Effector memory CD4-positive, alpha-beta T cell (primary cell): ENCODE measurements at regions not wholly inside any gene's neighbourhood (a gene's known extent, or its start where the extent isn't known, plus 50 kb on each side); places are given as distances from the start of the nearest gene placed in this dataset.
"Not testable (repeated sequence)": the region's sequence is repeated elsewhere in the genome, so short reads cannot be mapped to it uniquely, and the experiment has no call there.

Experiments
- DNase-seq, 3 donors: peaks; one replicate each; pipeline ENCODE4 v3.0.0-alpha.2; 2020
- H3K27ac ChIP-seq: 2 replicates; pipeline ENCODE4 v1.7.0; 2013; ENCODE audit warnings: mild to moderate bottlenecking, low read length, moderate library complexity; ENCODE audit not compliant: insufficient read depth, poor library complexity, severe bottlenecking
- H3K27me3 ChIP-seq: replicated peaks from 2 replicates; pipeline ENCODE4 v1.7.0; 2013; ENCODE audit warnings: mild to moderate bottlenecking, low read length; ENCODE audit not compliant: insufficient read depth, control insufficient read depth, poor library complexity, severe bottlenecking
- H3K36me3 ChIP-seq: 2 replicates; pipeline ENCODE4 v1.7.0; 2013; ENCODE audit warnings: mild to moderate bottlenecking, low read length, moderate library complexity; ENCODE audit not compliant: control insufficient read depth, insufficient read depth
- H3K4me1 ChIP-seq: 2 replicates; pipeline ENCODE4 v1.7.0; 2013; ENCODE audit warnings: low read length, mild to moderate bottlenecking; ENCODE audit not compliant: control insufficient read depth, insufficient read depth, poor library complexity, severe bottlenecking
- H3K4me3 ChIP-seq: 2 replicates; pipeline ENCODE4 v1.7.0; 2013; ENCODE audit warnings: low read length, low read depth, mild to moderate bottlenecking; ENCODE audit not compliant: insufficient read depth, poor library complexity, severe bottlenecking
- H3K9me3 ChIP-seq: 2 replicates; pipeline ENCODE4 v1.7.0; 2013; ENCODE audit warnings: mild to moderate bottlenecking, low read length, moderate library complexity; ENCODE audit not compliant: control insufficient read depth

GRCh38 chr2:88903749-88904353, 212.4 kb downstream of the RPIA start:
- no peak overlapping the region for H3K4me3 ChIP-seq
- DNase-seq = no peak

GRCh38 chr2:88913280-88913679, 221.8 kb downstream of the RPIA start:
- Histone ChIP-seq H3K9me3 (no peaks in the 10 kb centered on the region), H3K36me3 (no peaks in the 10 kb centered on the region), H3K4me3 (no peak overlapping the region), H3K27me3 (peaks cover 3% of the 10 kb centered on the region), H3K4me1 (no peaks in the 10 kb centered on the region), H3K27ac (no peak overlapping the region)
- no peak for DNase-seq

More at GRCh38 chr2:88903749-88904353, 212.4 kb downstream of the RPIA start:
- Histone ChIP-seq H3K9me3 (no peaks in the 10 kb centered on the region), H3K4me1 (no peaks in the 10 kb centered on the region), H3K27me3 (peaks cover 3% of the 10 kb centered on the region), H3K36me3 (no peaks in the 10 kb centered on the region), H3K27ac (no peak overlapping the region)

GRCh38 chr2:88919087-88919738, 227.7 kb downstream of the RPIA start:
- H3K4me3 ChIP-seq = no peak overlapping the region
- no peak for DNase-seq
- no peak overlapping the region for H3K27ac ChIP-seq

GRCh38 chr2:88920399-88920798, 228.9 kb downstream of the RPIA start:
- H3K36me3 ChIP-seq, H3K4me1 ChIP-seq, H3K27ac ChIP-seq, DNase-seq, H3K4me3 ChIP-seq, H3K27me3 ChIP-seq, H3K9me3 ChIP-seq: not testable (repeated sequence)

More at GRCh38 chr2:88919087-88919738, 227.7 kb downstream of the RPIA start:
- Histone ChIP-seq H3K4me1 (no peaks in the 10 kb centered on the region), H3K36me3 (no peaks in the 10 kb centered on the region), H3K9me3 (no peaks in the 10 kb centered on the region), H3K27me3 (peaks cover 3% of the 10 kb centered on the region)

DNA sequence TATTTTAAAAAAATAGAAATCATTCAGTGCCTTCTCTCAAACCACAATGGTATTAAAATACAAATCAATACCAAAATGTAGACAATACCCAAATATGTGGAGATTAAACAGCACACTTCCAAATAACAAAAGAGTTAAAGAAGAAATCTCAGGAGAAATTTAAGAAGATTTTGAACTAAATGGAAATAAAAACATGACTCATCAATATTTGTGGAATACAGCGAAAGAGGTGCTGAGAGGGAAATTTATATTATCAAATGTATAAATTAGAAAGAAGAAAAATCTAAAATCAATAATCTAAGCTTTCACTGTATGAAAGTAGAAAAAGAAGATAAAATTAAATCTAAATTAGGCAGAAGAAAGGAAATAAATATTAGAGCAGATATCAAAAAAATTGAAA, 233.1 kb downstream of the RPIA start:
- no peak for DNase-seq
- Histone ChIP-seq H3K27ac (no peak overlapping the region), H3K36me3 (no peaks in the 10 kb centered on the region), H3K9me3 (no peaks in the 10 kb centered on the region), H3K4me1 (no peaks in the 10 kb centered on the region), H3K4me3 (no peak overlapping the region), H3K27me3 (no peaks in the 10 kb centered on the region)

DNA sequence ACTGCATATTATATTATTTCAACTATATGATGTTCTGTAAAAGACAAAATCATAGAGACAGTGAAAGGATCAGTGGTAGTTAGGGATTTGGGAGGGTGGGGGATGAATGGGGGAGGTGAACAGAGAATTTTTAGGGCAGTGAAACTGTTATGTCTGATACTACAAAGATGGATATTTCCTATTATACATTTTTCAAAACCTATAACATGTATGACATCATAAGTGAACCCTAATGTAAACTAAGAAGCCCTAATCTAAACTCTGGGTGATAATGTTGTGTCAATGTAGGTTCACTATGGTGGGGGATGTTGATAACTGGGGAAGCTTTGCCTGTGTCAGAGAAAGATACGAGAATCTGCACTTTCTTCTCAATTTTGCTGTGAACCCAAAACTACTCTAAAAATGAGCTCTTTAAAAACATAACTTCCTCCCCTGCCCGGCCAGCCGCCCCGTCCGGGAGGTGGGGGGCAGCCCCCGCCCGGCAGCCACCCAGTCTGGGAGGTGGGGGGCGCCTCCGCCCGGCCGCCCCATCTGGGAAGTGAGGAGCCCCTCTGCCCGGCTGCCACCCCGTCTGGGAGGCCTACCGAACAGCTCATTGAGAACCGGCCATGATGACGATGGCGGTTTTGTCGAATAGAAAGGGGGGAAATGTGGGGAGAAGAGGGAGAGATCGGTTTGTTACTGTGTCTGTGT, 234.4 kb downstream of the RPIA start:
- no peak overlapping the region for H3K27ac ChIP-seq
- DNase-seq = no peak
- H3K9me3 ChIP-seq = no peaks in the 10 kb centered on the region
- H3K4me3 ChIP-seq = no peak overlapping the region
- no peaks in the 10 kb centered on the region for H3K36me3 ChIP-seq
- no peaks in the 10 kb centered on the region for H3K27me3 ChIP-seq
- H3K4me1 ChIP-seq = no peaks in the 10 kb centered on the region

DNA sequence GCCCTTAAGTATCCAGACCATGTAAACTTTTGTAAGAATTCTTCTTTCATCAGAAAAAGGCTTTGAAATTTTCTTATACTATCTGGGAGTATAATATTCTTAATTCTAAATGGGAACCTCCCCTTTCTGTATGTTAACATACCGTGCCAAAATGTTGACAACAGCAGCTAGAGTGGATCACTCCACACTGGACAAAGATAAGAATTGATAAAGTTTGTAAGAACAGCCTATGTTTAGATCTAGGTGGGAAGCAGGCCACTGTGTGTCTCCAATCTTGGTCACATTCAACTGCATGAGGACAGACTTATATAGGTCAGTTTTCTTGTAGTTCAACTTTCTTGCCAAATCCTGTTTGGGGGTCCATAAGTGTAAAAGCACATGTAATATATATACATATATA, 235.7 kb downstream of the RPIA start:
- no peaks in the 10 kb centered on the region for H3K27me3 ChIP-seq
- H3K4me1 ChIP-seq = no peaks in the 10 kb centered on the region
- no peak overlapping the region for H3K4me3 ChIP-seq
- H3K9me3 ChIP-seq = no peaks in the 10 kb centered on the region
- no peaks in the 10 kb centered on the region for H3K36me3 ChIP-seq
- DNase-seq = no peak
- no peak overlapping the region for H3K27ac ChIP-seq

- Histone ChIP-seq H3K4me1 (no peaks in the 10 kb centered on the region), H3K4me3 (no peak overlapping the region), H3K9me3 (no peaks in the 10 kb centered on the region), H3K27me3 (no peaks in the 10 kb centered on the region), H3K36me3 (no peaks in the 10 kb centered on the region), H3K27ac (no peak overlapping the region)
- DNase-seq = no peak
Measured at GRCh38 chr2:88930659-88931058, 239.2 kb downstream of the RPIA start.

DNA sequence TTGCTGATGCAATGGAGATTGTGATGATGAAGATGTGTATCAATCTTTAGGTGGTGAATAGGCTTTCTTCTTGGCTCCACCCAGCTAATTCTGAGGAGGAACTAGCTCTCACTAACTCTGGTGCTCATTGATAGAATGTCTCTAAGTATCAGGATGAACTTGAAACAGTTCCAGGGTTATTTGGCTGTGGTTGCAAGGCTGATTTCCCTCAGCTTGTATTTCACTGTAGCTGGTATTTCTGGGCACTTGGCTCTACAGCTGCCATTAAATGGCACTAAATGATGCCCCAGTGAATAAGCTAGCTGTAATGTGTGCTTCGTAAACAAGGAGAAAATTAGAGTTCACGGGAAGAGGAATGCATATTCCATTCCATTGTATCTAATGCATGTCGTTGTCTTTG, 241.2 kb downstream of the RPIA start:
- Histone ChIP-seq H3K36me3 (no peaks in the 10 kb centered on the region), H3K27ac (no peak overlapping the region), H3K27me3 (no peaks in the 10 kb centered on the region), H3K4me3 (no peak overlapping the region), H3K4me1 (no peaks in the 10 kb centered on the region), H3K9me3 (no peaks in the 10 kb centered on the region)
- no peak for DNase-seq

DNA sequence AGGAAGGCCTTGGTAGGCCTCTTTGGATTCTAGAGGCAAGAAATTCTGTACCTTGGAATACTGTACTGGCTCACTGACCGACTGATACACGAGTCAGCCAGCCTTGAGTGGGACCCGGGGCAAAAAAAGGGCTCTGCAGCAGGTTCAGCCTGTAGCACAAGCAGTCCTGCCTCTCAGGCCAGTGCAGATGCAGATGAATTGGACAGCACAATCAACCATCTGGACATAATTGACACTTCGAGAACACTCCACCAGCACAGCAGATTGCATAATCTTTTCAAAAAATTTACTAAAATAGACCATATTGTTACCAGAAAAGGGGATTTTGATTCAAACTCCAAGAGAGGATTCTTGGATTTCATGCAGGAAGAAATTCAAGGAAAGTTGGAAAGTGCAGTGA, 241.6 kb downstream of the RPIA start:
- Histone ChIP-seq H3K4me3 (no peak overlapping the region), H3K9me3 (no peaks in the 10 kb centered on the region), H3K27ac (no peak overlapping the region)

More for the DNA sequence above, 241.6 kb downstream of the RPIA start:
- Histone ChIP-seq H3K27me3 (no peaks in the 10 kb centered on the region), H3K4me1 (no peaks in the 10 kb centered on the region), H3K36me3 (no peaks in the 10 kb centered on the region)
- no peak for DNase-seq
